IPS-18a (cell line): ENCODE measurements at regions not wholly inside any gene's neighbourhood (a gene's known extent, or its start where the extent isn't known, plus 50 kb on each side); places are given as distances from the start of the nearest gene placed in this dataset.
"Not testable (repeated sequence)": the region's sequence is repeated elsewhere in the genome, so short reads cannot be mapped to it uniquely, and the experiment has no call there.

Source experiments
- H3K27ac ChIP-seq: one replicate; pipeline ENCODE4 v1.5.1; 2013; ENCODE audit warnings: low read length
- H3K27me3 ChIP-seq: one replicate; pipeline ENCODE4 v1.6.1; 2013; ENCODE audit warnings: mild to moderate bottlenecking, low read length; ENCODE audit not compliant: control insufficient read depth, insufficient read depth
- H3K36me3 ChIP-seq: one replicate; pipeline ENCODE4 v1.6.1; 2013; ENCODE audit warnings: low read depth, low read length; ENCODE audit not compliant: control insufficient read depth
- H3K4me1 ChIP-seq: one replicate; pipeline ENCODE4 v1.6.1; 2013; ENCODE audit warnings: low read depth, low read length; ENCODE audit not compliant: control insufficient read depth
- H3K4me3 ChIP-seq: one replicate; pipeline ENCODE4 v1.5.1; 2013; ENCODE audit warnings: low read length
- H3K9ac ChIP-seq: one replicate; pipeline ENCODE4 v1.6.1; 2013; ENCODE audit warnings: mild to moderate bottlenecking, low read length, moderate library complexity
- H3K9me3 ChIP-seq: one replicate; pipeline ENCODE4 v1.6.1; 2013; ENCODE audit warnings: low read depth, low read length; ENCODE audit not compliant: control insufficient read depth

GRCh38 chr10:22824520-22824919 lies 103.3 kb upstream of the ARMC3 start:
- Histone ChIP-seq H3K9ac (no peak overlapping the region), H3K36me3 (no peaks in the 10 kb centered on the region), H3K27ac (no peak overlapping the region), H3K4me1 (no peaks in the 10 kb centered on the region), H3K9me3 (no peaks in the 10 kb centered on the region), H3K27me3 (no peaks in the 10 kb centered on the region), H3K4me3 (no peak overlapping the region)

- Histone ChIP-seq H3K27me3 (no peaks in the 10 kb centered on the region), H3K9me3 (no peaks in the 10 kb centered on the region), H3K9ac (no peak overlapping the region), H3K4me3 (no peak overlapping the region), H3K4me1 (no peaks in the 10 kb centered on the region), H3K27ac (no peak overlapping the region), H3K36me3 (no peaks in the 10 kb centered on the region)
These were observed 104.7 kb upstream of the ARMC3 start for GRCh38 chr10:22823109-22823508.

GRCh38 chr10:22821921-22822320 lies 105.9 kb upstream of the ARMC3 start:
- not testable (repeated sequence) for H3K4me3 ChIP-seq, H3K9ac ChIP-seq, H3K27ac ChIP-seq, H3K4me1 ChIP-seq, H3K9me3 ChIP-seq, H3K36me3 ChIP-seq, H3K27me3 ChIP-seq

GRCh38 chr10:22821501-22821900 lies 106.4 kb upstream of the ARMC3 start:
- Histone ChIP-seq H3K4me3 (no peak overlapping the region), H3K27ac (no peak overlapping the region), H3K36me3 (no peaks in the 10 kb centered on the region), H3K9me3 (no peaks in the 10 kb centered on the region), H3K4me1 (no peaks in the 10 kb centered on the region), H3K27me3 (no peaks in the 10 kb centered on the region), H3K9ac (no peak overlapping the region)

- peaks cover 5% of the 10 kb centered on the region for H3K27me3 ChIP-seq
- no peak overlapping the region for H3K27ac ChIP-seq
- H3K36me3 ChIP-seq: no peaks in the 10 kb centered on the region
- H3K9me3 ChIP-seq: no peaks in the 10 kb centered on the region
- H3K4me1 ChIP-seq: no peaks in the 10 kb centered on the region
- H3K4me3 ChIP-seq: no peak overlapping the region
- no peak overlapping the region for H3K9ac ChIP-seq
These were observed 101.9 kb upstream of the PIP4K2A start for GRCh38 chr10:22816298-22816653.

GRCh38 chr10:22810643-22811465 lies 96.5 kb upstream of the PIP4K2A start:
- no peaks in the 10 kb centered on the region for H3K36me3 ChIP-seq
- peak overlapping the region; percentile 3 for H3K4me3 ChIP-seq
- peaks cover 12% of the 10 kb centered on the region for H3K4me1 ChIP-seq
- H3K27ac ChIP-seq: no peak overlapping the region
- H3K9me3 ChIP-seq: no peaks in the 10 kb centered on the region
- peaks cover 5% of the 10 kb centered on the region for H3K27me3 ChIP-seq
- no peak overlapping the region for H3K9ac ChIP-seq

GRCh38 chr10:22807238-22807637 lies 92.9 kb upstream of the PIP4K2A start:
- Histone ChIP-seq H3K4me1 (peaks cover 12% of the 10 kb centered on the region), H3K36me3 (no peaks in the 10 kb centered on the region), H3K9me3 (no peaks in the 10 kb centered on the region), H3K27ac (no peak overlapping the region), H3K4me3 (no peak overlapping the region), H3K27me3 (peaks cover 5% of the 10 kb centered on the region), H3K9ac (no peak overlapping the region)

- Histone ChIP-seq H3K27me3 (no peaks in the 10 kb centered on the region), H3K4me3 (no peak overlapping the region), H3K9me3 (no peaks in the 10 kb centered on the region), H3K9ac (no peak overlapping the region), H3K27ac (no peak overlapping the region), H3K36me3 (no peaks in the 10 kb centered on the region), H3K4me1 (peaks cover 2% of the 10 kb centered on the region)
These were observed 90.9 kb upstream of the PIP4K2A start for GRCh38 chr10:22805304-22805703.

- no peaks in the 10 kb centered on the region for H3K9me3 ChIP-seq
- no peaks in the 10 kb centered on the region for H3K36me3 ChIP-seq
- no peak overlapping the region for H3K4me3 ChIP-seq
- H3K27me3 ChIP-seq: no peaks in the 10 kb centered on the region
- H3K9ac ChIP-seq: no peak overlapping the region
- H3K27ac ChIP-seq: no peak overlapping the region
- H3K4me1 ChIP-seq: no peaks in the 10 kb centered on the region
These were observed 89.0 kb upstream of the PIP4K2A start for GRCh38 chr10:22803261-22803885.

GRCh38 chr10:22801785-22802184 lies 87.4 kb upstream of the PIP4K2A start:
- Histone ChIP-seq H3K36me3 (no peaks in the 10 kb centered on the region), H3K4me1 (no peaks in the 10 kb centered on the region), H3K4me3 (no peak overlapping the region), H3K9me3 (no peaks in the 10 kb centered on the region), H3K9ac (no peak overlapping the region), H3K27ac (no peak overlapping the region), H3K27me3 (no peaks in the 10 kb centered on the region)

GRCh38 chr10:22797796-22798195 lies 83.4 kb upstream of the PIP4K2A start:
- H3K36me3 ChIP-seq, H3K9ac ChIP-seq, H3K27ac ChIP-seq, H3K27me3 ChIP-seq, H3K9me3 ChIP-seq, H3K4me1 ChIP-seq, H3K4me3 ChIP-seq: not testable (repeated sequence)

GRCh38 chr10:22795546-22795945 lies 81.2 kb upstream of the PIP4K2A start:
- no peak overlapping the region for H3K4me3 ChIP-seq
- H3K9me3 ChIP-seq: no peaks in the 10 kb centered on the region
- H3K9ac ChIP-seq: no peak overlapping the region
- no peaks in the 10 kb centered on the region for H3K27me3 ChIP-seq
- H3K36me3 ChIP-seq: no peaks in the 10 kb centered on the region
- H3K4me1 ChIP-seq: no peaks in the 10 kb centered on the region
- H3K27ac ChIP-seq: no peak overlapping the region
